ENCODE measurements at regions not wholly inside any gene's neighbourhood (a gene's known extent, or its start where the extent isn't known, plus 50 kb on each side); places are given as distances from the start of the nearest gene placed in this dataset.
"Not testable (repeated sequence)": the region's sequence is repeated elsewhere in the genome, so short reads cannot be mapped to it uniquely, and the experiment has no call there.

DNA sequence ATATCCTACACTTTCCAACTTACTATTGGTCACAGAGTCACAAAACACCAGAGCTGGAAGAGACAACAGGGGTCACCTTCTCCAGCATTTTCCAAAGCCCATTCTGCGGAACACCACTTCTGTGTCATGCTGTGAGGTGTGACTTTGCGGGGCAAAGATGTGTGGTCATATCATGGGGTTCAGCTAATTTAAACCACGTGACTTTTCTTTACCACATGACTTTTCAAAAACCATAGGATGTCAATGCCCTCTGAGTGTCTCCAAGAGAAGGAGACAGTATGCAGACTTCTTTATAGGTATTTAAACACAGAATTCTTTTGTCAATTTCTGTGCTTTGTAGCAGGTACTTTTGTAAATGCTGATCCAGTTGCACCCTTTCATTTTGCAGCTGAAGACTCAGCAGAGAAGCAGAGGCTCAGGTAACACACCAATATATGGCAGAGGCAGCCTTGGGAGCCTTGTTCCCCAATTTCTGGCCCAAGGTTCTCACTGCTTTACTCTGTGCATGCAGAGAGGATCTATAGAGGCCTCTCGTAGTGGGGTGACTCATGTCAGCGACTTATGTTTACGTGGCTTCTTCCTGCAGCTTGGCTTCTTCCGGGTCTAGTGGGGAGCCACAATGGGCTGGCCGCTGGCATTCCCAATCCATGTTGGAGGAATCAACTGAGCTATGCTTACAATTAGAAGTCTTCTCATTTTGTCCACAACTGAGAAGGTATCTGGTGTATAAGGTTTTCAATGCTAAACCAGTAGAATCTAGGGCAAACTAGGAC lies 104.0 kb upstream of the RHOBTB1 start:
- Histone ChIP-seq H3K4me1 (no peaks in the 10 kb centered on the region), H3K27ac (no peak overlapping the region), H3K4me3 (no peak overlapping the region), H3K9me3 (no peaks in the 10 kb centered on the region), H3K36me3 (no peaks in the 10 kb centered on the region), H3K27me3 (no peaks in the 10 kb centered on the region)
- no peak for DNase-seq (ENCODE audit: low spot score in 2 of 2)
- TF ChIP-seq, protein P1, sequence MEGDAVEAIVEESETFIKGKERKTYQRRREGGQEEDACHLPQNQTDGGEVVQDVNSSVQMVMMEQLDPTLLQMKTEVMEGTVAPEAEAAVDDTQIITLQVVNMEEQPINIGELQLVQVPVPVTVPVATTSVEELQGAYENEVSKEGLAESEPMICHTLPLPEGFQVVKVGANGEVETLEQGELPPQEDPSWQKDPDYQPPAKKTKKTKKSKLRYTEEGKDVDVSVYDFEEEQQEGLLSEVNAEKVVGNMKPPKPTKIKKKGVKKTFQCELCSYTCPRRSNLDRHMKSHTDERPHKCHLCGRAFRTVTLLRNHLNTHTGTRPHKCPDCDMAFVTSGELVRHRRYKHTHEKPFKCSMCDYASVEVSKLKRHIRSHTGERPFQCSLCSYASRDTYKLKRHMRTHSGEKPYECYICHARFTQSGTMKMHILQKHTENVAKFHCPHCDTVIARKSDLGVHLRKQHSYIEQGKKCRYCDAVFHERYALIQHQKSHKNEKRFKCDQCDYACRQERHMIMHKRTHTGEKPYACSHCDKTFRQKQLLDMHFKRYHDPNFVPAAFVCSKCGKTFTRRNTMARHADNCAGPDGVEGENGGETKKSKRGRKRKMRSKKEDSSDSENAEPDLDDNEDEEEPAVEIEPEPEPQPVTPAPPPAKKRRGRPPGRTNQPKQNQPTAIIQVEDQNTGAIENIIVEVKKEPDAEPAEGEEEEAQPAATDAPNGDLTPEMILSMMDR (IDR thresholded peaks at IDR 0.05) = no peak
- TF ChIP-seq POLR2AphosphoS5 (IDR thresholded peaks at IDR 0.05) (no peak), POLR2A (IDR thresholded peaks at IDR 0.05) (no peak), EP300 (IDR thresholded peaks at IDR 0.05) (no peak)
- 94% methylated on average over 8 of the region's 8 CpGs for WGBS

GRCh38 chr10:61047081-61047480 lies 103.1 kb upstream of the RHOBTB1 start:
- no peak for DNase-seq (ENCODE audit: low spot score in 2 of 2)
- H3K4me1 ChIP-seq = no peaks in the 10 kb centered on the region
- H3K27ac ChIP-seq = no peak overlapping the region
- TF ChIP-seq, protein P1 (IDR thresholded peaks at IDR 0.05) = no peak
- no peak for TF ChIP-seq POLR2AphosphoS5 (IDR thresholded peaks at IDR 0.05)
- no peak for TF ChIP-seq POLR2A (IDR thresholded peaks at IDR 0.05)
- no peak for TF ChIP-seq EP300 (IDR thresholded peaks at IDR 0.05)
- H3K27me3 ChIP-seq = no peaks in the 10 kb centered on the region
- H3K36me3 ChIP-seq = no peaks in the 10 kb centered on the region
- WGBS = 39% methylated on average over 5 of the region's 5 CpGs
- no peak overlapping the region for H3K4me3 ChIP-seq
- no peaks in the 10 kb centered on the region for H3K9me3 ChIP-seq

DNA sequence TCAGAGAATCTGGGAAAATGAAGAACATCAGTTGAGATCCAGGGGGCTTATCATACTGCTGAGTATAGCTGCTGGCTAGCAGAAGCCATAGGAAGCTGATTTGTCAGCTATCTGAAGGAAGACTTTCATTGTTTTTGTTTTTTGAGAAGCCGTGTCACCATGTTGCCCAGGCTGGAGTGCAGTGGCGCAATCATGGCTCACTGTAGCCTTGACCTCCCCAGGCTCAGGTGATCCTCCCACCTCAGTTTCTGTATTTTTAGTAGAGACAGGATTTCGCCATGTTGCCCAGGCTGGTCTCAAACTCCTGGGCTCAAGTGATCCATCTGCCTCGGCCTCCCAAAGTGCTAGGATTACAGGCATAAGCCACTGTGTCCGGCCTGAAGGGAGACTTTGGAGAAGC lies 101.5 kb upstream of the RHOBTB1 start:
- not testable (repeated sequence) for H3K36me3 ChIP-seq

DNA sequence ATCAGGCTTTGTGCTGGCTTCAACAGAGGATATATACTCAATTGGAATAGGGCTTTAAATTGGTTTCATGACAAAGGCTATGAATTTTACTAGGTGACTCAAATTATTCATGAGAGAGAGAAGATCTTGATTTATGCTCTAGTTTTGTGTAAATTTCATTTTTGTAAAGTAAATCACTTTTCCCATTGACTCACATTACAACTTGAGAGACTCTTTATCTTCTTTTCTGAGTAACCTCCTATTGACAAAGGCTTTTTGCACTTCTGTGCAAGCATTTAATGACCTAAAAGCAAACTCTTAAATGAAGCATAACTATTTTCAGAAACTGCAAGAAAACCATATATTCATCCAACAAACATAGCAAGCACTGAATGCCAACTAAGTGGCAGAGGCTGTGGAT lies 98.5 kb upstream of the RHOBTB1 start:
- no peaks in the 10 kb centered on the region for H3K9me3 ChIP-seq
- no peak overlapping the region for H3K4me3 ChIP-seq
- no peak for TF ChIP-seq POLR2AphosphoS5 (IDR thresholded peaks at IDR 0.05)
- TF ChIP-seq POLR2A (IDR thresholded peaks at IDR 0.05) = no peak
- no peak for TF ChIP-seq EP300 (IDR thresholded peaks at IDR 0.05)
- TF ChIP-seq, protein P1 (IDR thresholded peaks at IDR 0.05) = no peak
- no peaks in the 10 kb centered on the region for H3K27me3 ChIP-seq
- no peaks in the 10 kb centered on the region for H3K36me3 ChIP-seq
- H3K4me1 ChIP-seq = no peaks in the 10 kb centered on the region
- no peak for DNase-seq (ENCODE audit: low spot score in 2 of 2)
- no peak overlapping the region for H3K27ac ChIP-seq

More for the DNA sequence above, 101.5 kb upstream of the RHOBTB1 start:
- H3K27ac ChIP-seq; DNase-seq (ENCODE audit: low spot score in 2 of 2); H3K4me3 ChIP-seq; H3K9me3 ChIP-seq; H3K4me1 ChIP-seq; H3K27me3 ChIP-seq: not testable (repeated sequence)
- WGBS = 96% methylated on average over 5 of the region's 5 CpGs

DNA sequence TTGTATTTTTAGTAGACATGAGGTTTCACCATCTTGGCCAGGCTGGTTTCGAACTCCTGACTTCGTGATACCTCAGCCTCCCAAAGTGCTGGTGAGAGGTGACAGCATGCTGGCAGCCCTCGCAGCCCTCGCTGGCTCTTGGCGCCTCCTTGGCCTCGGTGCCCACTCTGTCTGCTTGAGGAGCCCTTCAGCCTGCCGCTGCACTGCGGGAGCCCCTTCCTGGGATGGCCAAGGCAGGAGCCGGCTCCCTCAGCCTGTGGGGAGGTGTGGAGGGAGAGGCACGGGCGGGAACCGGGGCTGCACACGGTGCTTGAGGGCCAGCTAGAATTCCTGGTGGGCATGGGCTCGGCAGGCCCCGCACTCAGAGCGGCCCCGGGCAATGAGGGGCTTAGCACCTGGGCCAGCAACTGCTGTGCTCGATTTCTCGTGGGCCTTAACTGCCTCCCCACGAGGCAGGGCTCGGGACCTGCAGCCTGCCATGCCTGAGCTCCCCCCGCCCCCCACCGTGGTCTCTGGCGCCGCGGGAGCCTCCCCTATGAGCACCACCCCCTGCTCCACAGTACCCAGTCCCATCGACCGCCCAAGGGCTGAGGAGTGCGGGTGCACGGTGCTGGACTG lies 96.5 kb upstream of the RHOBTB1 start:
- Histone ChIP-seq H3K4me1 (no peaks in the 10 kb centered on the region), H3K9me3 (no peaks in the 10 kb centered on the region), H3K27me3 (no peaks in the 10 kb centered on the region), H3K4me3 (no peak overlapping the region), H3K27ac (no peak overlapping the region), H3K36me3 (no peaks in the 10 kb centered on the region)
- WGBS = 98% methylated on average over 8 of the region's 30 CpGs
- TF ChIP-seq, protein P1 (IDR thresholded peaks at IDR 0.05) = no peak
- TF ChIP-seq EP300 (IDR thresholded peaks at IDR 0.05) (no peak), POLR2AphosphoS5 (IDR thresholded peaks at IDR 0.05) (no peak), POLR2A (IDR thresholded peaks at IDR 0.05) (no peak)
- no peak for DNase-seq (ENCODE audit: low spot score in 2 of 2)

Data from suprapubic skin (tissue), 4 donors.